ENCODE measurements at regions not wholly inside any gene's neighbourhood (a gene's known extent, or its start where the extent isn't known, plus 50 kb on each side); places are given as distances from the start of the nearest gene placed in this dataset.

GRCh38 chr9:110143950-110144545 lies 63.9 kb downstream of the C9orf152 start:
- TF ChIP-seq CTCF (IDR thresholded peaks at IDR 0.05; ENCODE audit: insufficient read depth, low read depth, low read length) (no peak), EZH2 (IDR thresholded peaks at IDR 0.05; ENCODE audit: insufficient read depth, low read length) (no peak)
